CD4-positive, alpha-beta T cell (primary cell): ENCODE measurements at regions not wholly inside any gene's neighbourhood (a gene's known extent, or its start where the extent isn't known, plus 50 kb on each side); places are given as distances from the start of the nearest gene placed in this dataset.

ENCODE experiments used
- ATAC-seq: fragments of 200-7000 bp; cut with Tn5 transposase; one replicate; pipeline ENCODE4 v1.10.0; 2022; ENCODE audit warnings: mild to moderate bottlenecking; ENCODE audit not compliant: poor library complexity
- CTCF ChIA-PET: fragments of 350-600 bp; sonication (Branson Sonifier 250); formaldehyde crosslinking; loops from one replicate; lab custom pipeline; 2021; ENCODE audit warnings: antibody characterized with exemption, inconsistent platforms; lab: Charles Lee
- POLR2A ChIA-PET: fragments of 350-600 bp; sonication (Branson Sonifier 250); formaldehyde crosslinking; loops from one replicate; lab custom pipeline; 2021; ENCODE audit warnings: antibody characterized with exemption, inconsistent platforms; lab: Charles Lee
- DNase-seq, 14 experiments: peaks; one replicate each; pipeline ENCODE4 v3.0.0-alpha.2; 2013 to 2020; ENCODE audit warnings: mixed read lengths in 2 of 14
- H3K27ac ChIP-seq, 2 donors: one replicate each; pipeline versions ENCODE4 v1.5.1 to v1.7.0; 2013; ENCODE audit warnings: low read length in 2 of 2, low read depth in 1 of 2, mild to moderate bottlenecking in 1 of 2
- H3K27me3 ChIP-seq, 2 experiments: 1 replicate in 1 of 2; 2 replicates in 1 of 2; pipeline versions ENCODE4 v1.6.1 to v1.7.0; 2013; ENCODE audit warnings: low read length in 2 of 2, control low read depth in 1 of 2, mild to moderate bottlenecking in 1 of 2, moderate library complexity in 1 of 2; ENCODE audit not compliant: insufficient read depth in 2 of 2, control insufficient read depth in 1 of 2
- H3K36me3 ChIP-seq: one replicate; pipeline ENCODE4 v1.6.1; 2013; ENCODE audit warnings: low read length, control low read depth; ENCODE audit not compliant: insufficient read depth
- H3K4me1 ChIP-seq: one replicate; pipeline ENCODE4 v1.6.1; 2013; ENCODE audit warnings: low read length, control low read depth; ENCODE audit not compliant: insufficient read depth
- H3K4me3 ChIP-seq: one replicate; pipeline ENCODE4 v1.5.1; 2013; ENCODE audit warnings: mild to moderate bottlenecking, low read length, moderate library complexity
- H3K9me3 ChIP-seq, 2 experiments: 1 replicate in 1 of 2; 2 replicates in 1 of 2; pipeline versions ENCODE4 v1.6.1 to v1.7.0; 2013; ENCODE audit warnings: low read length in 2 of 2, mild to moderate bottlenecking in 2 of 2, control low read depth in 1 of 2, moderate library complexity in 1 of 2; ENCODE audit not compliant: control insufficient read depth in 1 of 2, insufficient read depth in 1 of 2
- H3K27ac Mint-ChIP-seq: one replicate; pipeline ENCODE4 v1.8.0; 2020; ENCODE audit warnings: mixed read lengths
- H3K27me3 Mint-ChIP-seq: one replicate; pipeline ENCODE4 v1.8.0; 2021; ENCODE audit warnings: mixed read lengths
- H3K36me3 Mint-ChIP-seq: one replicate; pipeline ENCODE4 v1.8.0; 2021; ENCODE audit warnings: low read depth, mixed read lengths
- H3K4me1 Mint-ChIP-seq: one replicate; pipeline ENCODE4 v1.8.0; 2021; ENCODE audit warnings: low read depth, mixed read lengths
- H3K4me3 Mint-ChIP-seq: one replicate; pipeline ENCODE4 v1.8.0; 2020; ENCODE audit warnings: mild to moderate bottlenecking, mixed read lengths
- H3K9me3 Mint-ChIP-seq: one replicate; pipeline ENCODE4 v1.8.0; 2020; ENCODE audit warnings: mixed read lengths
- intact Hi-C, 2 experiments: fragments of 100-400 bp; cut with DNase I in 1 of 2; cut with micrococcal nuclease in 1 of 2; formaldehyde crosslinking; loops; one replicate each; pipeline versions ENCODE4 v1.15.1 to v1.9.0; 2023 to 2025; cut with DNase I, micrococcal nuclease
- TF ChIP-seq, protein P1 (sequence below): fragments of 200-600 bp; IDR thresholded peaks from one replicate; pipeline ENCODE4 v1.8.0; 2022; ENCODE audit warnings: antibody characterized with exemption, mild to moderate bottlenecking

DNA sequence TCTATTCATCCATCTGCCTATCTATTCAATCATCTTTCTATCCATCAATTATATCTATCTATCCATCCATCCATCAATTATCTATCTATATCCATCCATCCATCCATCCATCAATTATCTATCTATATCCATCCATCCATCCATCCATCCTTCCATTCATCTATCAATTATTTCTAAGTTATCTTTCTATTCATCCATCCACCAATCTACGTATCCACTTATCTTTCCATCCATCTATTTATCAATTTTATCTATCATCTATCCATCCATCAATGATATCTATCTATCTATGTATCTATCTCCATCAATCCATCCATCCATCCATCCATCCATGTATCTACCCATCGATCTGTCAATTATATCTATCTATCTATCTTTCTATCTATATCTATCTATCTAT lies 158.4 kb upstream of the ZKSCAN2 start:
- Histone ChIP-seq H3K4me1 (no peaks in the 10 kb centered on the region), H3K36me3 (no peaks in the 10 kb centered on the region), H3K4me3 (no peak overlapping the region), H3K9me3 (no peaks in the 10 kb centered on the region), H3K27ac (no peak overlapping the region), H3K27me3 (no peaks in the 10 kb centered on the region)
- Mint-ChIP-seq H3K9me3 (no peaks in the 10 kb centered on the region), H3K36me3 (no peaks in the 10 kb centered on the region), H3K4me3 (no peak overlapping the region), H3K27me3 (no peaks in the 10 kb centered on the region), H3K4me1 (no peaks in the 10 kb centered on the region), H3K27ac (no peak overlapping the region)
- TF ChIP-seq, protein P1, sequence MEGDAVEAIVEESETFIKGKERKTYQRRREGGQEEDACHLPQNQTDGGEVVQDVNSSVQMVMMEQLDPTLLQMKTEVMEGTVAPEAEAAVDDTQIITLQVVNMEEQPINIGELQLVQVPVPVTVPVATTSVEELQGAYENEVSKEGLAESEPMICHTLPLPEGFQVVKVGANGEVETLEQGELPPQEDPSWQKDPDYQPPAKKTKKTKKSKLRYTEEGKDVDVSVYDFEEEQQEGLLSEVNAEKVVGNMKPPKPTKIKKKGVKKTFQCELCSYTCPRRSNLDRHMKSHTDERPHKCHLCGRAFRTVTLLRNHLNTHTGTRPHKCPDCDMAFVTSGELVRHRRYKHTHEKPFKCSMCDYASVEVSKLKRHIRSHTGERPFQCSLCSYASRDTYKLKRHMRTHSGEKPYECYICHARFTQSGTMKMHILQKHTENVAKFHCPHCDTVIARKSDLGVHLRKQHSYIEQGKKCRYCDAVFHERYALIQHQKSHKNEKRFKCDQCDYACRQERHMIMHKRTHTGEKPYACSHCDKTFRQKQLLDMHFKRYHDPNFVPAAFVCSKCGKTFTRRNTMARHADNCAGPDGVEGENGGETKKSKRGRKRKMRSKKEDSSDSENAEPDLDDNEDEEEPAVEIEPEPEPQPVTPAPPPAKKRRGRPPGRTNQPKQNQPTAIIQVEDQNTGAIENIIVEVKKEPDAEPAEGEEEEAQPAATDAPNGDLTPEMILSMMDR: no peak
- CTCF ChIA-PET: no interaction called here
- no peak for DNase-seq
- no peak for ATAC-seq
- intact Hi-C loops: no loop called here
- POLR2A ChIA-PET: no interaction called here

DNA sequence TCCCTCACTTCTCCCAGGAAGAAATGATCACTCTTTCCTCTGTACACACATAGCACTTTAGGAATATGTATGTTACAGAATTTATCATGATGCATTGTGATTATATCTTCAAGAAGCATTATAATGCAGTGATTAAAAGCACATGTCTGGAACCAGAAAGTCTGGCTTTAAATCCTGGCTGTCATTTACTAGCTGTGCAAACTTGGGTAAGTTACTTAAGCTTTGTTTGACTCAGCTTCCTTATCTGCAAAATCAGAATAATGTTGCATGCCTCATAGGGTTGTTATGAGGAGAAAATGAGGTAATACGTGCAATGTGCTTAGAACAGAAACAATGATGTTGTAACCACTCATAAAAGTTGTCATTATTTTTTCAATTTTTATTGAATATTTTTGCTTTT lies 156.3 kb upstream of the ZKSCAN2 start:
- intact Hi-C loops: no loop called here

DNA sequence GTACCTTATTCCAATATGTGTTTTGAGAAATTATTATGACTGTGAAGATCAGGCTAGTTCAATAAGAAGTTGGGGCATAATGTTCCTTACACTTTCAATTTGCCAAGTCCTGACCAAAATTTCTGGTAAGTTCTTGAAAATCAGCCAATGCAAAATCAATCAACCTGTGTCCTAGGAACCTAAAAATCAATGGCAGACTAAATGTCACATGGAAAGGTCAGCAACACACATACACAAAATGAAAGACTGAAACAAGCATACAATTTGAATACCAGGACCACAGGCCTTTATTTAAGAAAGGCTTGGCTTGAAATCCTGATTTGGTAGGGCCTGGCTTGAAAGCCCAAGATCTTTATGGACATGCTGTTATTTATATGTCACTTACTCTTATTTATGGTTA lies 155.5 kb upstream of the ZKSCAN2 start:
- H3K27ac Mint-ChIP-seq: no peak overlapping the region
- TF ChIP-seq, protein P1: no peak
- Histone ChIP-seq H3K9me3 (no peaks in the 10 kb centered on the region), H3K27me3 (no peaks in the 10 kb centered on the region), H3K27ac (no peak overlapping the region), H3K4me1 (no peaks in the 10 kb centered on the region), H3K4me3 (no peak overlapping the region), H3K36me3 (no peaks in the 10 kb centered on the region)
- no peak for ATAC-seq
- ChIA-PET POLR2A (no interaction called here), CTCF (no interaction called here)
- H3K4me3 Mint-ChIP-seq: no peak overlapping the region
- H3K9me3 Mint-ChIP-seq: no peaks in the 10 kb centered on the region
- no peaks in the 10 kb centered on the region for H3K27me3 Mint-ChIP-seq
- DNase-seq: no peak
- no peaks in the 10 kb centered on the region for H3K4me1 Mint-ChIP-seq
- intact Hi-C loops: no loop called here
- H3K36me3 Mint-ChIP-seq: no peaks in the 10 kb centered on the region

More for the DNA sequence above, 156.3 kb upstream of the ZKSCAN2 start:
- H3K4me3 ChIP-seq: no peak overlapping the region
- H3K4me1 ChIP-seq: no peaks in the 10 kb centered on the region
- ChIA-PET CTCF (no interaction called here), POLR2A (no interaction called here)
- Mint-ChIP-seq H3K27me3 (no peaks in the 10 kb centered on the region), H3K36me3 (no peaks in the 10 kb centered on the region), H3K9me3 (no peaks in the 10 kb centered on the region), H3K4me1 (no peaks in the 10 kb centered on the region), H3K27ac (no peak overlapping the region), H3K4me3 (no peak overlapping the region)
- no peaks in the 10 kb centered on the region for H3K27me3 ChIP-seq
- H3K27ac ChIP-seq: no peak overlapping the region
- no peak for ATAC-seq
- no peaks in the 10 kb centered on the region for H3K36me3 ChIP-seq
- no peak for DNase-seq
- no peaks in the 10 kb centered on the region for H3K9me3 ChIP-seq
- TF ChIP-seq, protein P1: no peak
